SH-SY5Y (cell line): ENCODE measurements at regions not wholly inside any gene's neighbourhood (a gene's known extent, or its start where the extent isn't known, plus 50 kb on each side); places are given as distances from the start of the nearest gene placed in this dataset.

ENCODE experiments used
- GATA2 ChIP-seq: IDR thresholded peaks from 2 replicates; pipeline ENCODE4 v1.6.1; 2011; ENCODE audit warnings: mild to moderate bottlenecking, low read depth, low read length
- GATA3 ChIP-seq: IDR thresholded peaks from 2 replicates; pipeline ENCODE4 v1.6.1; 2011; ENCODE audit warnings: low read depth, mild to moderate bottlenecking, low read length, moderate library complexity

- TF ChIP-seq GATA3 (no peak), GATA2 (no peak)
Observed at GRCh38 chr6:15946701-15947385, 182.0 kb upstream of the MYLIP start.

- TF ChIP-seq GATA2 (no peak), GATA3 (no peak)
Observed at GRCh38 chr6:15945593-15946159, 183.2 kb upstream of the MYLIP start.

DNA sequence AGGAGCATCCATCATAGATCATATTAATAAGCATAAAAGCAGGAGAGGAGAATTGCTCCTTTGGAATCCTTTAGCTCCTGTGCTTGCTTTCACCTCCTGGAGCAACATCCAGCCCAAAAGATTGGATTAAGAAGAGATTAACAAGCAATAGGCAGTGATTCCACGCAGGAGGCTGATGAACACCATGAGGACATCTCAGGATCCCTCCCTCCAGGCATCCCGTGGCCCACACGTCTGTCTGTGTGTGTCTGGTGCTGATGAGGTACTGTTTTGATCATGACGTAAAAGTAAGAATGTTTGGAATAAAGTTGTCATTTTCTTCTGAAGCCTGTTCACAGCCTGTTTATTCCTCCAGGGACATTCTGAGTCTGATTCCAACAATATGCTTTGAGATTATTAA is 185.5 kb upstream of the MYLIP start:
- TF ChIP-seq GATA2 (no peak), GATA3 (no peak)

- TF ChIP-seq GATA3 (no peak), GATA2 (no peak)
Observed at GRCh38 chr6:15941168-15941567, 187.7 kb upstream of the MYLIP start.

GRCh38 chr6:15938107-15938506 is 190.8 kb upstream of the MYLIP start:
- no peak for TF ChIP-seq GATA3
- no peak for TF ChIP-seq GATA2

GRCh38 chr6:15937602-15938001 is 191.3 kb upstream of the MYLIP start:
- TF ChIP-seq GATA2 (no peak), GATA3 (no peak)

- TF ChIP-seq GATA2: no peak
- TF ChIP-seq GATA3: no peak
Observed at GRCh38 chr6:15936503-15936902, 192.4 kb upstream of the MYLIP start.

- TF ChIP-seq GATA3 (no peak), GATA2 (no peak)
Observed at GRCh38 chr6:15935661-15936060, 193.2 kb upstream of the MYLIP start.

DNA sequence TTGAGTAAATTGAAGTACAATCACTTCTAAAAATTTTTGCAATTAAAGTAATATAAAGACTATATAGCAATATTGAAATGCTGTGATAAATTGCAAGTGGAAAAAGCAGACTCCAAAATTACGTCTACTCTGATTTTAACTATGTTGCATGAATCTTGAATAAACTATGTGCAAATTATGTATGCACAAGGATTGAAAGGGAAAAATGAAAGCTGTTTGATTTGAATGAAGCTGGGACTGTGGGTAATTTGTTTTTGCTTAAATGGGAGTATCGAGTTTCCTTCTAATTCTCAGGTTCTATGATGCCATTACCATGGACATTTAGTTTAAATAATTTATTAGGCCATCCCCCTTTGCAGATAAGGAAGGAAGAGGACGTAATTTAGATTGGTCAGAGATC is 198.7 kb upstream of the MYLIP start:
- TF ChIP-seq GATA2 (no peak), GATA3 (no peak)

DNA sequence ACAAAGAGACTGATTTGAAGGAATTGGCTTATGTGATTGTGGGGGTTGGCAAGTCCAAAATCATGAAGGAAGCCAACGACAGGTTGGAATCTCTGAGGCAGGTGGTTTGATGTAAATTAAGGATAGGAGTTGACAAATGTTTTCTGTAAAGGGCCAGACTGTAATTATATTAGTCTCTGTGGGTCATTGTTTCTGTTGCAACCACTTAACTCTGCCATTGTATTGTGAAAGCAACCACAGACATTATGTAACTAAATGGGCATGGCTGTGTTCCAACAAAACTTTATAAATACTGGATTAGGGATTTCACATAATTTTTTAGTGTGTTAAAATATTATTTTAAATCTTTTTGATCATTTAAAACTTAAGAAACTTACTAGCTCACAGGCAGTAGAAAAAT is 199.2 kb upstream of the MYLIP start:
- no peak for TF ChIP-seq GATA2
- TF ChIP-seq GATA3: no peak

DNA sequence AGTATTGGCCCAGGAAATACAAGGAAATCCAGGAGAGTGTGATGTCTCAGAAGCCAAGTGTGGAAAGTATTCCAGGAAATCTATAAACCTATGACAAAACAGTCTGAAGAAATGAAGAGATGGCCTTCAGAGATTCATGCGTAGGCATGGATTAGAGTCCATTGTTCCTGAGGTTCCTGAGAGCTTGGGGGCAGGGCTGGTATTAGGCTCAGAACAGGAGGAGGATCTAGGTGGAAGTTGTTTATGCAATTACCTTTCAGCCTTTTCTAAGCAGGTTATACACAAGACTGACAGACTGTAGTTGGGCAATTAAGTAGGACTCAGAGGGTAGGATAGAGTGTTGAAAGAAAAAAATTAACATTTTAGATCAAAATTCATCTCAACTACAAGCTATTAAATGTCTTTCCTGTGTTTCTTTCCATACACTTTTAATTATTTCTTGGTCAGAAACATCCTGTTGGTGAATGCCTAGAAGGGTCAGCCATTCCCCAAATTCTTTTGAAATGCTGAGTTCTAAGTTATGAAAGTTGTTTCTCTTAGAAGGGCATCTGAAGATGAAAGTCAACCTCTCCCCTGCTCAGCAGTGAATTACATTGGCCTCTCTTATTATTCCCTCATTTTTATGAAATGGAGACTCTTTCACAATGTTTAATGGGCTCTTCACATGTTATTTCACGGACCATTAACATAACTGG is 201.2 kb upstream of the MYLIP start:
- TF ChIP-seq GATA2: no peak
- no peak for TF ChIP-seq GATA3

DNA sequence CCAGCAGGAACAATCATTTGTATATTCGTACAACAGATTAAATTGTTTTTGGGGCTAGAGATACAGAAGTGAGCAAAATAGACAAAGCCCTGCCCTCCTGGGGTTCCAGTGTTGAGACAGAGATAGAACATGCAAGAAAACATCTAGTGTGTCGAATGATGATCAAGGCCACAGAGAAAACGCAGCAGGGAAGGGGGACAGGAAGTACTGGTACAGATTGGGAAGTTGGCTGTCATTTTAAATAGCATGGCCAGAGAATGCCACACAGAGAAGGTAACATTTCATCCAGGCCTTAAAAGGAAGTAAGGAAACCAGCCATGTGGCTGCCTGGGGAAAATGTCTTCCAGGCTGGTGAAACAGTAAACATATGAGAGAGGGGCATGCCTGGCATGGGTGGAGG is 202.6 kb upstream of the MYLIP start:
- TF ChIP-seq GATA3: no peak
- no peak for TF ChIP-seq GATA2

DNA sequence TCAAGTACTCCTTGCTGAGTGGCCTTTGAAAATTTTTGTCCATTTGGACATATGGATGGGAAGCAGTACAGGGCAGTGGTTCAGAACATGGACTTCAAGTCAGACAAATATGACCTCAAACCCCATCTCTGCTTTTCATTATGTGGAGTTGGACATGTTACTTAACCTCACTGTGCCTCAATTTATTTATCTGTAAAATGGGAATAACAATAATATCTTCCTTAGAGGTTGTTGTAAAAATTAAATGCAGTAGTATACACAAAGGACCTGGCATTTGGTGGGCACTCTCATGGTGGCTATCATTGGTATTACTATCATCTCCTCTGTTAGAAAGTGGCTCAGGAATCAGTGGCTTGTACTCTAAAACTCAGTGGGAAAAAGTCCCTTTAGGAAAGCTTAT is 204.0 kb upstream of the MYLIP start:
- TF ChIP-seq GATA3 (no peak), GATA2 (no peak)

DNA sequence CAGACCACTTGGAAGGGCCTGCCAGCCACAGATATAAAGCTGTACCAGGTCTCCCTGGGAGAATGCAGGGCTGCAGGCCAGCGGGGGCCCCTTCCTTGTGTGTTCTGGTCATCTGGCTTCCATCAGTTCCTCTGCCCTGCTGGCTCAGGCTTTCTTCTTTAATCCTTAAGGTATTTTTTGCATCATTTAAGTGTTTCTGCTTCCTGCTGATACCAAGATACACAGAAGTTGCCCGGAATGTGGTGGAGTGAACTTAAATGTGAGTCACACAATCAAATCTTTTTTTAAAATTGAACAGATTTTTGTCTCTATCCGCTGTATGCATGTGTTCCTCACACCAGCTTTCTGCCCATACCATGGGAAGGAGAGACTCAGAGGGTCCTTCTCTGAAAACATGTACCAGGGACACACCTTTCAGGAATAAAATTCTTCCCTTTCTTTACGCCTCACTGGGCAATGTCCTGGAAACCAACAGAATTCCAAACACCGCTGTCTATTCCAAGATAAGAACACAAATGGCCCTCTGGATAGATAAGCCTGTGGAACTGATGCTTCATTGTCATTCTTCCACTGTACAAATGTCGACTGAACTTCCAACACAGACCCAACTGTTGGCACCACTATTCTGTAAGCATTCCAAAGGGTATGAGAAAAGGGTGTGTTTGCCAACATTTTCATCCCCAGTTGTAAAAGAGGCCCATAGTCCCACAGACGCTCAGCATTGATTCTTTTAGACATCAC is 206.2 kb upstream of the MYLIP start:
- TF ChIP-seq GATA3 (no peak), GATA2 (no peak)
